HL-60/S4 (cell line): ENCODE measurements at regions not wholly inside any gene's neighbourhood (a gene's known extent, or its start where the extent isn't known, plus 50 kb on each side); places are given as distances from the start of the nearest gene placed in this dataset.
"Not testable (repeated sequence)": the region's sequence is repeated elsewhere in the genome, so short reads cannot be mapped to it uniquely, and the experiment has no call there.

ENCODE experiments used
- in situ Hi-C: fragments of 300-500 bp; cut with MboI; formaldehyde crosslinking; loops from 2 replicates; pipeline ENCODE4 v1.14.3; 2022; ENCODE audit warnings: low sequenced_read_pairs

DNA sequence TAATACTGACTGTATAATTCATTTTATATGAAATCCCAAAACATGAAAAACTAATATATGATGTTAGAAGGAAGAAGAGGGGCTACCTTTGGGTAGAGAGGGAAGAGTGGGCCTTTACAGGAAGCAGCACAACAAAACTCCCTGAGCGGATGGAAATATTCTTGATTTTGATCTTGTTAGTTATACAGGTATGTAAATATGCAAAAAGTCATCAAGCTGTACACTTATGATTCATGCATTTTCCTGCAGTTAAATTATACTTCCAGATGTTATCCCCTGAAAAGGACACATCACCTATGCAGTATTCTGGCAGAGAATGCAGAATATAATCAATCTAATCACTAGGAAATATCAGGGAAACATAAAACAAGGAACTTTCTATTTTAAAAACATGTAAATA is 249.4 kb upstream of the MGAT5 start:
- in situ Hi-C loops, result no loop called here

DNA sequence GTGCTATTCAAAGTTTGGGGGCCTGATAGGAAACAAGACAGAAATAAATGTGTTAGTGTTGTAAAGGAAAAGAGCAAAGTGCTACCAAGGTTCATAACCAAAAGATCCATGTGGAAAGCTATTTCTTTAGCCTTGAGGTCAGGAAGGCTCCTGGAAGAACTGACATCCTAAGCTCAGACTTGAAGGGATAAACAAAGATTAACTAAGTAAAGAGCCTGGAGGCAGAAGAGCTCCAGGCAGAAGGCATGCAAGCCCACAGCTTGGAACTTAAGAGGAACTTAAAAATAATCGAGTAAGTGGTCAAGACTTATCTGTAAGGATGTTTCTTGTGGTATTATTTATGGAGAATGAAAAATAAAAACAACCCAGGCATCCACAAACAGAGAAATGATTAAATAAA is 245.0 kb upstream of the MGAT5 start:
- in situ Hi-C loops, result no loop called here

DNA sequence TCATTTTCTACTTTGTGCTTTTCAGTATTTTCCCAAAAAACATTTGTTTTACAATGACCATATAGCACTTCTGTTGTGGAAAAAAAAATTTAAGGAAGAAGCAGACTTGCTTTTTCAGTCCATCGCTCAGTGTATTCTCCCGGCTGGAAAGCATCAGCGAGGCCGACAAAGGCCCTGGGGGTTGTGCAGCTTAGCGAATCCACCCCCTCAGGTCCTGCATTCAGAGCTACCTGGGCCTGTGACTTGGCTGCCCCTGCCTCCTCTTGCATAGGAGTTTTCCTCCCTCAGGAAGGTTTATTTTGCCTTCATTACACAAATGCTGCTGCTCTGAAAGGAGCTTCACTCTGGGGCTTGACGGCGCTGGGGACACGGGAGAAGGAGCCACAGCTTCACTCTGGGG is 244.4 kb upstream of the MGAT5 start:
- in situ Hi-C loops, result no loop called here

DNA sequence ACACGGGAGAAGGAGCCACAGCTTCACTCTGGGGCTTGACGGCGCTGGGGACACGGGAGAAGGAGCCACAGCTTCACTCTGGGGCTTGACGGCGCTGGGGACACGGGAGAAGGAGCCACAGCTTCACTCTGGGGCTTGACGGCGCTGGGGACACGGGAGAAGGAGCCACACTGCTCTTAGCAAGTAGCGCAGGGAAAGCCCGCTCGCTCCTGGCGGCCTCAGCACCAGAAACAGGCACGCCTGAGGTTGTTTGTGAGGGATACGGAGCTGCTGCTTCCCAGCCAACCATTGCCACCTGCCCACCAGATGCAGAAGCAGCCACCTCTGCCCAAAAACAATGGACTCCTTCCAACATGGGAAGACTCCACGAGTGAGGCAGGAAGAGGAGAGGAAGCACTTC is 244.0 kb upstream of the MGAT5 start:
- in situ Hi-C loops, result not testable (repeated sequence)

DNA sequence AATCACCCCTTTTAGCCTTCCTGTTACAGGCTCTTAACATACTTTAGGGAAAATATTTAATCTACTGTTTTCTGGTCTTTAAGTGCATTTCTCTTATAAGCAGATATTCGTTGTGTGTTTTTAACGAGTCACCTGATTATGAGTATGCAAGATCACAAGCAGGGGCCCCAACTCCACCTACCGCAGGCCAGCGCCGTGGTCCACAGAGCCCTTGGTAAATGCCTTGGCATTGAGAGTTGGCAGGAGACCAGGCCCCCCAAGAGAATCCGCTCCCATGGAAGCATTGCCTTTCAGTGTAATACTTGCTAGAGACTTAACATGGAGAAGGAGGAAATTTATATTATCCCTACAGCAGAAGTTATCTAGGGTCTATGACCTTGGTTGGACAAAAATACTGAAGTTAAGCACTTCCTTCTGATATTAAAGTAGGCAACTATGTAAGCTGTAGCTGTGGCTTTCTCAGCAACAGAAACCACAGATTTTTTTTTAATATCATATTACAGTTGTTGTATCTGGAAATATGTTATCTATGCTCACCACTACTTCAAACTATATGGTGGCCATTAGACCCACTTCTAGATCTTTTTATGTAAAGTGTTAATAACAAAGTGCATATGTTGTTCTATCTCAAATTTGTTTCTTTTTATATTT is 241.8 kb upstream of the MGAT5 start:
- in situ Hi-C loops, result no loop called here

DNA sequence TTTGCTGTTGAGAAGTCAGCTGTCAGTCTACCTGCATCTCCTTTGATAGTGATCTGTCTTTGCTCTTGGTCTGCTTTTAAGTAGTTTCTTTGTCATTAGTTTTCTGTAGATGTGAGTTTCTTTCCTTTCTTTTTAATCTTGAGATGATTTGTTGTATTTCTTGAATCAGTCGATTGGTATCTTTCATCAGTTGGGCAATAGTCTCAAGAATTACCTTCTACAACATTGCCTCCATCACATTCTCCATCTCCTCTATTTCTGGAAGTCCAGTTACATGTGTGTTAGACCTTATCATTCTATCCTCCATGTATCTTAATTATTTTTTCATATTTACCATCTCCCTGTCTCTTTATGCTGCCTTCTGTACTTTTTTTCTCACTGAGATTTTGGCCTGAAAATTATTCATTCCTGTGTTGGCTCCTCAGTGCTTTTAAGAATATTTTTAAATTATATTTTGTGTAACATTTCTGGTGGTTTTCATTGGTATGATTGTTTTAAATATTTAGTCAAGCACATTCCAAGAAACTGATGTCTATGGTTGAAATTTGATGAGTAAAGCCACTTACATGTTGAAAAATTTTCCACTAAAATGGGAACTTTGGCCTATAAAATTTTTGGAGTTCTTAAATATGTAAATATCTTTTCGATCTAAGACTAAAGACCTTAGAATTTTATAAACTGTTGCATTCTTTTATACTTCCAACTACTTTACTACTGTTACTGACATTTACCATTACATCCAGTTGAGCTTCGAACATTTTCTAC is 239.5 kb upstream of the MGAT5 start:
- in situ Hi-C loops, result no loop called here

DNA sequence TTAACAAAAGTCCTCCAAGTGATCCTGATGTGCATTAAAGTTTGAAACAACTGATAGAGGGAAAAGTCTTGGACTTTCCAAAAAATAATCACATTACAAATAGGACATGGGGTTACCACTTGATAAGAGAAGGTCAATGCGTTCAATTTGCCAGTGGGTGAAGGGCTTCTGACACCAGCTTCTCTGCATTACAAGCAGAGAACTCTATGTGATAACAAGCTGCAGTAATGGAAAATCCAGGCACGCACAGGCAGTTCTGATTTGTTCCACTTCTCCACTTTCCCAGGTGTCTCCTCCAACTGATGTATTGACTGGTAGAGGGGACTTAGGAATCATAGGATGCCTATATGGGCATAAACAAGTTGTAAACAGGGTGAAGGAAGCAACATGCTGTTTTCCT is 234.0 kb upstream of the MGAT5 start:
- in situ Hi-C loops, result no loop called here

DNA sequence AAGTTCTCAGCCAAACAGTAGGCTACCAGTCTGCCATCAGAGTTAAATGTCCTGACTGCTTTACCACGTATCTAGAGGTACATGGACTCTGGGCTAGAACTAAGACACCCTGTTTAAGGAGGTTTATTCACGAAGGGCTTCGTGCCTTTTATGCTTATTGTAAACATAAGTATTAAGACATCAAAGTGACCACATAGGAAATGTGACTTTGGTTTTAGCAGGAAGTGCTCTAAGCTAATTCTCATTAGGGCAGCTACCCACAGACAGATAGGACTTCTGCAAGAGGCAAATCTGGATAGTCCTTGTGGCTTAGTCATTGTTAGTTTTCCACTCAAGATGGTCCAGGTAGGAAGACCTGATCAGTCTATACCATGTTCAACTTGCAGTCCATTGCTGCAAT is 233.3 kb upstream of the MGAT5 start:
- in situ Hi-C loops, result no loop called here

DNA sequence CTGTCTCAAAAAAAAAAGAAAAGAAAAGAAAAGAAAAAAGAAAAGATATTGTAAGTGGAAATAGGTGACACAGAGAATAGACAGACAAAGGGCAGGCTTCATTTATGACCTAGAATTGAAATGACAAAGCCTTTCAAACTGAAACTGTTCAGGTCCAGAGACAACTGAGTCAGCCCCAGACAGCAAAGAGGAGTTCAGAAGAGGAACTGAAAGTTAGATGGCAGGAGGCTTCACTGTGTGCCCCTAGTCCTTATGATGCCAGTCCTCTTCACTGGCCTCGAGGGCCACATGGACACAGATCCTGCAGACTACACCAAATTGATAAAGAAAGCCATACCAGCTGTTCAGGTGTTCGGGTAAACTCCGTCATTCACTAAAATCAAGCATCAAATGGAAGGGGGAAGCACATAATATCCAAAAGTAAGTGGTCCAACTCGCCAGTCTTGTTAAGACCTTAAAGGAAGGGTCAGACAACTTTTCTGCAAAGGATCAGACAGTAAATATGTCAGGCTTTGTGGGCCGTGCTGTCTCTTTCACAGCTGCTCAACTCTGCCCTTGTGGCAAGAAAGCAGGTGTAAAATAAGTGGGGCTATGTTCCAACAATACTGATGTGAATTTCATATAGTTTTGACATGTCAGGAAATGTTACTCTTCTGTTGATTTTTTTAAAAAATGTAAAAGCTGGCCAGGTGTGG is 231.9 kb upstream of the MGAT5 start:
- in situ Hi-C loops, result no loop called here

DNA sequence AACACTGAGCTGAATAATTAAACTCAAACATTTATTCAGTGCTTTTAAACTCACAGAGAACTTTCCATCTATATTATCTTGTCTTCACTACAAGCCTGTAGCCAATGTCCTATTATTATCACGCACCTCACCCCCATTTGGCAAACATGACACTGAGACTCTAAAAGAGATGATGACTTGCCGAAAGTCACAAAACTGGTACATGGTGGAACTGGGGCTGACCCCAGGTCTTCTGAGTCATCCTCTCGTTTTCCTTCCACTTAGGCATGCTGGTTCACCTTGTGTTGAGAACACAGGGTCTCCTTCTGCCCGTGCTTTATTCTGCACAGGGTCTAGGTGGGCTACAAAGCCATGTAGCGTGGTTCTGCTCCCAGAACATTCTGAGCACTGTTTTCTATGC is 230.0 kb upstream of the MGAT5 start:
- in situ Hi-C loops, result no loop called here

DNA sequence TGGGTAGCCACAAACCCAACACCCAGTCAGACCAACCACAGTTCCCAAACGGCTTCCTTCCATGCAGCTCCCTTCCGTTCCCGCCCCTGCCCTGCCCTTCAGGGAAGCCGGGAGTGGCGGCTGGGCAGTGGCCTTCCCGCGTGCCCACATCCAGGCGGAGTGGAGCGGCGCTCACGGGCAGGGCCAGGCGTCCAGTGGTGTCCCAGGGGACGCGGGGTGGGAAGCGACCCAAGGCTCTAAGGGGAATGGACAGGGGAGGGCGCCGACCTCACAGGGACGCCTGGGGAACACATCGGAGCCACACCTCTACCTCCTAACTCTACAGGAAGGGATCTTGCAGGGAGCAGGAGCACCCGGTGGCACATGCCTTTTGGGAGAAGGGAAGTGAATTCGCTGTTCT is 225.9 kb upstream of the MGAT5 start:
- in situ Hi-C loops, result no loop called here

DNA sequence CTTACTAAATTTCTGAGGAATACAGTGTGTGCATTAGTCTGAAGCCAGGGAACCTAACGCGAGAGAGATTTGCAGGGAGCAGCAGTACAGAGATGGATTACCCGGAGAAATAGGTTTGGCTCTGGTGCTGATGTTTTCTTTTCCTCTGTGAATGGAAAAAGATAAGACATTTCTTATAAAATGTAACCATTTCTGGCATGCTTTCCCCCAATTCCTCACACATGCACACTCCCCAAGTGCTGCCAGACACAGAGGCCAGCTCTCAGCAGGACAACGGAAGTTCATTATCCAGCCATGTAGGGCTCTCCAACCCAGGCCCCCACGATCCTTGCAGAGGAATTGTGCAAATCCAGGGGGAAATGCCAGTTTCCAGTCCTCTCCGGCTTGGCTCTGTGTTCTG is 224.5 kb upstream of the MGAT5 start:
- in situ Hi-C loops, result no loop called here

DNA sequence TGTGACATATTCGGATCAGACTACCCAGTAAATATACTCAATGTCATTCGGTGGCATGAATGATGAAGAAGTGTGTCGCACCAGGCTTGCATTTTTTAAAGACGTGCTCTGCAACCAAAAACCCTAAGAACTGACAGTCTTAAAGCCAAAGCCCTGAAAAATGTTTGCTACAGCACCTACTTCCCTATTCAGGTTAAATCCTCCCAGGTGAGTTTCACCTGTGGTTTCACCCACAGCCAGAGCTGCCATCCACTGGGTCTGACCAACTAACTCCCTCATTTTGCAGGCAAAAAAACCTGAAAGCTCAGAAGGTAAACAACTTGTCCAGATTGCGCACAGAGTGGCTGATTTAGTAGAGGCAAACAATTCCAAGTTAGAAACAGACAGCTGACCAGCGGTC is 222.3 kb upstream of the MGAT5 start:
- in situ Hi-C loops, result no loop called here

DNA sequence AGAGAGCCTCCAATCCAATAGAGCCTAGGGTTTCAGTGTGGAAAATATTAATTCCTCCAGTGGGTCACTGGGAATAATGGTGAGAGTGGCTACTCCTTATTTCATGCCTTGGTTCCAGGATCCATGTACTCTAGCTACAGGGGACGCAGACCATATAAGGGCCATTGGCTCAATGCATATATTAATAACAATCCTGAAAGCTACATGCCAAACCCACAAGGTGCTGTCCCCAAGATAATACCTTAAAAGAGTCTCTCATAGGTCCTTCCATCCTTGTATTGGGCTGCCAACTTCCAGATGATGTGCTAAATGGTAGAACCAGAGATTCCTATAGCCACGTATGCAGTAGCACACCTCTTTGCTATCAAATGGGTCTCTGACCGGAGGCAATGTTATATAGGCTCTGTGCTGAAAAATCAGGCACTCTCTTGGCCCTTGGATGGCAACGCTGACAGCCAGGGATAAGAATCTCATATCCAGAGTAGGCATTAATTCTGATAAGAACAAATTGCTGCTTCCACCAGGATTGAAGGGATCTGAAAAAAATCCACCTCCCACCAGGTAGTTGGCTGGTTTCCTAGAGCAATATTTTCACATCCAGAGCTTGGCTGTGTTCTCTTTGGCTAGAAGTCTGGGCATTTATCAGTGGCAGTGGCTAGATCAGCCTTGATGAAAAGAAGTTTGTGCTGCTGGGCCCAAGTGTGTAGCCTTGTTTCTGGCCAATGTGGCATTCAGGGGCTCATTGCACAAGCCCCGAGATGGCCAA is 218.1 kb upstream of the MGAT5 start:
- in situ Hi-C loops, result no loop called here

DNA sequence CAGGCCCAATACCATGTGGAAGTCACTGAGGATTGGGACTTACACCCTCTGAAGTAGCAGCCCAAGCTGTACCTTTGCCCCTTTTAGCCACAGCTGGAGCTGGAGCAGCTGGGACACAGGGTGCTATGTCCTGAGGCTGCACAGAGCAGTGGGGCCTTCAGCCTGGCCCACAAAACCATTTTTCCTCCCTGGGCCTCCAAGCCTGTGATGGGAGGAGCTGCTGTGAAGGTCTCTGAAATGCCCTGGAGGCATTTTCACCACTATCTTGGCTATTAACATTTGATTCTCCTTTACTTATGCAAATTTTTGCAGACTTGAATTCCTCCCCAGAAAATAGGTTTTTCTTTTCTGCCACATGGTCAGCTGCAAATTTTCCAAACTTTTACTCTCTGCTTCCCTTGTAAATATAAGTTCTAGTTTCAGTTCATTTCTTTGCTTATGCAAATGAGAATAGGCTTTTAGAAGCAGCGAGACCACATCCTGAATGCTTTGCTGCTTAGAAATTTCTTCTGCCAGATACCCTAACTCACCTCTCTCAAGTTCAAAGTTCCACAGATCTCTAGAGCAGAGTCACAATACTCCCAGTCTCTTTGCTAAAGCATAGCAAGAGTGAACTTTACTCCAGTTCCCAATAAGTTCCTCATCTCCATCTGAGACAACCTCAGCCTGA is 213.8 kb upstream of the MGAT5 start:
- in situ Hi-C loops, result no loop called here

DNA sequence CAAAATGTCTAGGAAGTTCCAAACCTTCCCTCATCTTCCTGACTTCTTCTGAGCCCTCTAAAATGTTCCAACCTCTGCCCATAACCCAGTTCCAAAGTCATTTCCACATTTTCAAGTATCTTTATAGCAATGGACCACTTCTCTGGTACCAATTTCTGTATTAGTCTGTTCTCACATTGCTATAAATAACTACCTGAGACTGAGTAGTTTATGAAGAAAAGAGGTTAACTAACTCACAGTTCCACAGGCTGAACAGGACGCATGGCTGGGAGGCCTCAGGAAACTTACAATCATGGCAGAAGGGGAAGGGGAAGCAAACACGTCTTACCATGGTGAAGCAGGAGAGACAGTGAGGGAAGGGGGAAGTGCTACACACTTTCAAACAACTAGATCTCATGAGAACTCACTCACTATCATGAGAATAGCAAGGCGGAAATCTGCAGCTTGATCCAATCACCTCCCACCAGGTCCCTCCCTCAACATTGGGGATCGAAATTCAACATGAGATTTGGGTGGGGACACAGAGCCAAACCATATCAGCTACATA is 213.2 kb upstream of the MGAT5 start:
- in situ Hi-C loops, result not testable (repeated sequence)

DNA sequence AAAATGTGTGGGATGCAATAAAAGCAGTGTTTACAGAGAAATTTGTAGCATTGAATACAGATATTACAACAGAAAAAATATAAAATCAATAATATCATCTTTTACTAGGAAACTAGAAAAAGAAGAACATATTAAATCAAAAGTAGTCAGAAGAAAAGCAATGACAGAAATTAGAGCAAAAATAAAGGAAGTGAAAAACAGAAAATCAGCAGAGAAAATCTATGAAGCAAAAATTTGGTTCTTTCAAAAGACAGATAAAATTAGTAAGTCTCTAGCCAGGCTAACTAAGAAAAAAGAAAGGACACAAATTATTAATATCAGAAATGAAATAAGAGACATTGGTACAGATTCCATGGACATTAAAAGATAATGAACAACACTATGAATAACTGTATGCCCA is 212.0 kb upstream of the MGAT5 start:
- in situ Hi-C loops, result no loop called here

DNA sequence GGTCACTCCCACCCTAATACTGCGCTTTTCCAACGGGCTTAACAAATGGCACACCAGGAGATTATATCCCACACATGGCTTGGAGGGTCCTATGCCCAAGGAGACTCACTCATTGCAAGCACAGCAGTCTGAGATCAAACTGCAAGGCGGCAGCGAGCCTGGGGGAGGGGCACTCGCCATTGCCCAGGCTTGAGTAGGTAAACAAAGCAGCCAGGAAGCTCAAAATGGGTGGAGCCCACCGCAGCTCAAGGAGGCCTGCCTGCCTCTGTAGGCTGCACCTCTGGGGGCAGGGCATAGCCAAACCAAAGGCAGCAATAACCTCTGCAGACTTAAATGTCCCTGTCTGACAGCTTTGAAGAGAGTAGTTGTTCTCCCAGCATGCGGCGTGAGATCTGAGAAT is 210.8 kb upstream of the MGAT5 start:
- in situ Hi-C loops, result not testable (repeated sequence)

DNA sequence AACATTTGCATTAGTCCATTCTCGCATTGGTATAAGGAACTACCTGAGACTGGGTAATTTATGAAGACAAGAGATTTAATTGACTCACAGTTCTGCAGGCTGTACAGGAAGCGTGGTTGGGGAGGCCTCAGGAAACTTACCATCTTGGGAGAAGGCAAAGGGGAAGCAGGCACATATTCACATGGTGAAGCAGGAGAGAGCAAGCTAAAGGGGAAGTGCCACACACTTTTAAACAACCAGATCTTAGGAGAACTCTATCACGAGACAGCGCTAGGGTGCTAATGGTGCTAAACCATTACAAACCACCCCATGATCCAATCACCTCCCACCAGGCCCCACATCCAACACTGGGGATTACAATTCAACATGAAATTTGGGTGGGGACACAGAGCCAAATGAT is 201.7 kb upstream of the MGAT5 start:
- in situ Hi-C loops, result no loop called here

DNA sequence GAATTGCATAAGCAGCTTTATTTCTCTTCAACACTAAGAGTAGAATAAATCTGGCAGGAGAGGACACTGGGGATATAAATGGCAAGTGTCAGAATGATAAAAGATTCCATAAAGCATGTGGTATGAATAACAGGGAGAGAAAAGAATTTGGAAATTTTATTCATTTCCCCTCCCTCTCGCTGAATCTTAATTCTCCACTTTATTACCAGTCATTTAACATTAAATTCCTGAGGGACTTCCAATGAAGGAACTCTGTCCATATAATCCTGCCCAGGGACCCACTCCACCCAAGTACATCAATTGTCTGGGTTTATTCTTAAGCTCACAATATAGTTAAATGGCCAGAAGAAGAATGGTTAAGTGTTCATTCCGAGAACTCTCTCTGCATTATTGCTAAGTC is 197.7 kb upstream of the MGAT5 start:
- in situ Hi-C loops, result no loop called here

DNA sequence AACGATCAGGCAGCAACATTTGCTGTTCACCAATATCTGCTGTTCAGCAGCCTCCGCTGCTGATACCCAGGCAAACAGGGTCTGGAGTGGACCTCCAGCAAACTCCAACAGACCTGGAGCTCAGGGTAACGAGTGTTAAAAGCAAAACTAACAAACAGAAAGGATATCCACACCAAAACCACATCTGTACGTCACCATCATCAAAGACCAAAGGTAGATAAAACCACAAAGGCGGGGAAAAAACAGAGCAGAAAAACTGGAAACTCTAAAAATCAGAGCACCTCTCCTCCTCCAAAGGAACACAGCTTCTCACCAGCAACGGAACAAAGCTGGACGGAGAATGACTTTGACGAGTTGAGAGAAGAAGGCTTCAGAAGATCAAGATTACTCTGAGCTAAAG is 192.8 kb upstream of the MGAT5 start:
- in situ Hi-C loops, result not testable (repeated sequence)
